ENCODE measurements at regions not wholly inside any gene's neighbourhood (a gene's known extent, or its start where the extent isn't known, plus 50 kb on each side); places are given as distances from the start of the nearest gene placed in this dataset.

DNA sequence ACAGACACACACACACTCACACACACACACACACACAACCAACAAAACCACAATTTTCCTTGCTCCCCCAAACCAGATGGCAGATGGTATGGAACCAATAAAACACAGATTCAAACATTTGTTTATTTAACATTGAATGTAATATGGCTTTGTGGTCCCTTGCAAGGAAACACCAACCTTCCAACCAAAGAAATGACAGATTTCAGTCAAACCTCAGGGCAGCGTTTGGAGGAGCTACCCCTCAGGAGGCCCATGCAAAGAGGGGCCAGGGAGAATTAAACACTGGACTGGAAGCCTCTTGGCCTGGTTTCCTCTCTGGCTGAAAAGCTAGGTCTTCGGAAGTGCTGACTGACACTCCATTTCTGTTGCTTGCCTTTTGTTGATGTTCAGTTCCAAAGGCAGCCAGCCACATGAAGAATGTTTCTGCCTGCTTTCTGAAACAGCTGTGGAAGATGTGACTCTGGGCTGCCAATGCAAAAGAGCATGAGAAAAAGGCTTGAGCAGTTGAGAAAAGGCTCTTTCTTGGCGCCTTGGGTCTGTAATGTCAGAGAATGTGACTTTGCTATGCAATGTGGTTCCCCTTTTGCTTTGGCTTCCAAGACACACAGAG is 296.1 kb downstream of the RPLP1 start:
- WGBS (ENCODE audit: low lambda C conversion rate) = 61% methylated on average over 3 of the region's 3 CpGs
- DNase-seq = no peak

More for the DNA sequence above, 296.1 kb downstream of the RPLP1 start:
- Histone ChIP-seq H3K36me3 (replicated peaks in 1 of 2; ENCODE audit: control insufficient read depth in 1 of 2, insufficient read depth in 2 of 2, low read length in 1 of 2) (no peaks in the 10 kb centered on the region), H4K20me1 (ENCODE audit: insufficient read depth) (no peaks in the 10 kb centered on the region), H3K27me3 (ENCODE audit: insufficient read depth) (peaks cover 3% of the 10 kb centered on the region; the same call in 1 of the 2 replicates), H3F3A (replicated peaks; ENCODE audit: insufficient read depth) (no peaks in the 10 kb centered on the region), H3K4me3 (ENCODE audit: low read depth in 2 of 2, low read length in 1 of 2) (no peak overlapping the region), H3K27ac (ENCODE audit: low read depth in 2 of 2, low read length in 1 of 2) (no peak overlapping the region), H3K9me2 (no peaks in the 10 kb centered on the region), H2AFZ (ENCODE audit: low read depth) (no peak overlapping the region), H3K9ac (no peak overlapping the region), H3K4me1 (ENCODE audit: control insufficient read depth in 1 of 2, insufficient read depth in 2 of 2, low read depth in 1 of 2, low read length in 1 of 2) (peaks cover 0 to 5% of the 10 kb centered on the region in 2 experiments; a peak in 1 of 4 replicates), H3K79me2 (ENCODE audit: insufficient read depth) (no peaks in the 10 kb centered on the region), H3K4me2 (no peak overlapping the region), H3K9me3 (peaks cover 7% of the 10 kb centered on the region; the same call in 1 of the 2 replicates)
- TF ChIP-seq EP300 (IDR thresholded peaks at IDR 0.05; ENCODE audit: borderline replicate concordance in 1 of 2, low read depth in 1 of 2, low read length in 1 of 2) (no peak), MEF2A (IDR thresholded peaks at IDR 0.05; ENCODE audit: borderline replicate concordance, low read depth) (no peak), GATA2 (CRISPR knock-in tag; IDR thresholded peaks at IDR 0.05) (no peak), RAD21 (IDR thresholded peaks at IDR 0.05; ENCODE audit: low read length) (no peak), ELF1 (IDR thresholded peaks at IDR 0.05) (no peak), SMC3 (IDR thresholded peaks at IDR 0.05; ENCODE audit: low read depth, low read length) (no peak), SIN3A (IDR thresholded peaks at IDR 0.05; ENCODE audit: borderline replicate concordance, low read depth, low read length) (no peak), CHD2 (IDR thresholded peaks at IDR 0.05; ENCODE audit: low read length, partially characterized antibody) (no peak), RCOR1 (IDR thresholded peaks at IDR 0.05; ENCODE audit: low read length) (no peak), EZH2phosphoT487 (IDR thresholded peaks at IDR 0.05; ENCODE audit: borderline replicate concordance, low read depth) (no peak), NFIC (IDR thresholded peaks at IDR 0.05; ENCODE audit: borderline replicate concordance) (no peak), TCF12 (IDR thresholded peaks at IDR 0.05) (no peak), MXI1 (IDR thresholded peaks at IDR 0.05; ENCODE audit: low read depth, low read length) (no peak), TEAD4 (IDR thresholded peaks at IDR 0.05; ENCODE audit: borderline replicate concordance, insufficient read depth) (no peak), YY1 (IDR thresholded peaks at IDR 0.05; ENCODE audit: low read depth) (no peak)
- TF ChIP-seq, protein P1, sequence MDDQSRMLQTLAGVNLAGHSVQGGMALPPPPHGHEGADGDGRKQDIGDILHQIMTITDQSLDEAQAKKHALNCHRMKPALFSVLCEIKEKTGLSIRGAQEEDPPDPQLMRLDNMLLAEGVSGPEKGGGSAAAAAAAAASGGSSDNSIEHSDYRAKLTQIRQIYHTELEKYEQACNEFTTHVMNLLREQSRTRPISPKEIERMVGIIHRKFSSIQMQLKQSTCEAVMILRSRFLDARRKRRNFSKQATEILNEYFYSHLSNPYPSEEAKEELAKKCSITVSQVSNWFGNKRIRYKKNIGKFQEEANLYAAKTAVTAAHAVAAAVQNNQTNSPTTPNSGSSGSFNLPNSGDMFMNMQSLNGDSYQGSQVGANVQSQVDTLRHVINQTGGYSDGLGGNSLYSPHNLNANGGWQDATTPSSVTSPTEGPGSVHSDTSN (IDR thresholded peaks at IDR 0.05) = no peak
- TF ChIP-seq, protein P2, sequence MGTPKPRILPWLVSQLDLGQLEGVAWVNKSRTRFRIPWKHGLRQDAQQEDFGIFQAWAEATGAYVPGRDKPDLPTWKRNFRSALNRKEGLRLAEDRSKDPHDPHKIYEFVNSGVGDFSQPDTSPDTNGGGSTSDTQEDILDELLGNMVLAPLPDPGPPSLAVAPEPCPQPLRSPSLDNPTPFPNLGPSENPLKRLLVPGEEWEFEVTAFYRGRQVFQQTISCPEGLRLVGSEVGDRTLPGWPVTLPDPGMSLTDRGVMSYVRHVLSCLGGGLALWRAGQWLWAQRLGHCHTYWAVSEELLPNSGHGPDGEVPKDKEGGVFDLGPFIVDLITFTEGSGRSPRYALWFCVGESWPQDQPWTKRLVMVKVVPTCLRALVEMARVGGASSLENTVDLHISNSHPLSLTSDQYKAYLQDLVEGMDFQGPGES (IDR thresholded peaks at IDR 0.05; ENCODE audit: low read depth, low read length) = no peak
- TF ChIP-seq, protein P3, sequence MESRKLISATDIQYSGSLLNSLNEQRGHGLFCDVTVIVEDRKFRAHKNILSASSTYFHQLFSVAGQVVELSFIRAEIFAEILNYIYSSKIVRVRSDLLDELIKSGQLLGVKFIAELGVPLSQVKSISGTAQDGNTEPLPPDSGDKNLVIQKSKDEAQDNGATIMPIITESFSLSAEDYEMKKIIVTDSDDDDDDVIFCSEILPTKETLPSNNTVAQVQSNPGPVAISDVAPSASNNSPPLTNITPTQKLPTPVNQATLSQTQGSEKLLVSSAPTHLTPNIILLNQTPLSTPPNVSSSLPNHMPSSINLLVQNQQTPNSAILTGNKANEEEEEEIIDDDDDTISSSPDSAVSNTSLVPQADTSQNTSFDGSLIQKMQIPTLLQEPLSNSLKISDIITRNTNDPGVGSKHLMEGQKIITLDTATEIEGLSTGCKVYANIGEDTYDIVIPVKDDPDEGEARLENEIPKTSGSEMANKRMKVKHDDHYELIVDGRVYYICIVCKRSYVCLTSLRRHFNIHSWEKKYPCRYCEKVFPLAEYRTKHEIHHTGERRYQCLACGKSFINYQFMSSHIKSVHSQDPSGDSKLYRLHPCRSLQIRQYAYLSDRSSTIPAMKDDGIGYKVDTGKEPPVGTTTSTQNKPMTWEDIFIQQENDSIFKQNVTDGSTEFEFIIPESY (IDR thresholded peaks at IDR 0.05; ENCODE audit: borderline replicate concordance, low read depth) = no peak
- POLR2A ChIA-PET = no interaction called here
- CTCF ChIA-PET = interaction anchor here (1.2 kb wide), 1 partner anchor 20 kb away, joined by 4 read pairs; no protein-coding TSS in a partner anchor

All from SK-N-SH (cell line).